ENCODE measurements at regions not wholly inside any gene's neighbourhood (a gene's known extent, or its start where the extent isn't known, plus 50 kb on each side); places are given as distances from the start of the nearest gene placed in this dataset.
"Not testable (repeated sequence)": the region's sequence is repeated elsewhere in the genome, so short reads cannot be mapped to it uniquely, and the experiment has no call there.

GRCh38 chrX:122591546-122591945, 592.5 kb upstream of the GRIA3 start:
- DNase-seq: no peak

- no peak for DNase-seq
Observed at GRCh38 chrX:122596998-122597397, 587.1 kb upstream of the GRIA3 start.

- DNase-seq: no peak
Observed at GRCh38 chrX:122622795-122623194, 561.3 kb upstream of the GRIA3 start.

- no peak for DNase-seq
Observed at GRCh38 chrX:122625239-122625638, 558.8 kb upstream of the GRIA3 start.

- DNase-seq: no peak
Observed at GRCh38 chrX:122625821-122626220, 558.3 kb upstream of the GRIA3 start.

- DNase-seq: no peak
Observed at GRCh38 chrX:122626871-122627270, 557.2 kb upstream of the GRIA3 start.

- no peak for DNase-seq
Observed at GRCh38 chrX:122641136-122641535, 542.9 kb upstream of the GRIA3 start.

- no peak for DNase-seq
Observed at GRCh38 chrX:122641826-122642225, 542.3 kb upstream of the GRIA3 start.

GRCh38 chrX:122655256-122655655, 528.8 kb upstream of the GRIA3 start:
- not testable (repeated sequence) for DNase-seq

GRCh38 chrX:122666601-122667000, 517.5 kb upstream of the GRIA3 start:
- DNase-seq: no peak

GRCh38 chrX:122667667-122668066, 516.4 kb upstream of the GRIA3 start:
- no peak for DNase-seq

- DNase-seq: no peak
Observed at GRCh38 chrX:122703762-122704161, 480.3 kb upstream of the GRIA3 start.

GRCh38 chrX:122739770-122740169, 444.3 kb upstream of the GRIA3 start:
- no peak for DNase-seq

- DNase-seq: no peak
Observed at GRCh38 chrX:122770581-122770980, 413.5 kb upstream of the GRIA3 start.

- DNase-seq: no peak
Observed at GRCh38 chrX:122771933-122772332, 412.1 kb upstream of the GRIA3 start.

- no peak for DNase-seq
Observed at GRCh38 chrX:122777766-122778165, 406.3 kb upstream of the GRIA3 start.

GRCh38 chrX:122783918-122784317, 400.2 kb upstream of the GRIA3 start:
- no peak for DNase-seq

GRCh38 chrX:122787231-122787630, 396.8 kb upstream of the GRIA3 start:
- DNase-seq: no peak

GRCh38 chrX:122788216-122788615, 395.9 kb upstream of the GRIA3 start:
- no peak for DNase-seq

- no peak for DNase-seq
Observed at GRCh38 chrX:122790376-122791095, 393.5 kb upstream of the GRIA3 start.

- no peak for DNase-seq
Observed at GRCh38 chrX:122813876-122814275, 370.2 kb upstream of the GRIA3 start.

GRCh38 chrX:122816288-122816687, 367.8 kb upstream of the GRIA3 start:
- no peak for DNase-seq

GRCh38 chrX:122817321-122817955, 366.6 kb upstream of the GRIA3 start:
- DNase-seq: no peak

GRCh38 chrX:122818068-122818467, 366.0 kb upstream of the GRIA3 start:
- DNase-seq: no peak

- DNase-seq: no peak
Observed at GRCh38 chrX:122833230-122833629, 350.8 kb upstream of the GRIA3 start.
